ENCODE measurements at regions not wholly inside any gene's neighbourhood (a gene's known extent, or its start where the extent isn't known, plus 50 kb on each side); places are given as distances from the start of the nearest gene placed in this dataset.

DNA sequence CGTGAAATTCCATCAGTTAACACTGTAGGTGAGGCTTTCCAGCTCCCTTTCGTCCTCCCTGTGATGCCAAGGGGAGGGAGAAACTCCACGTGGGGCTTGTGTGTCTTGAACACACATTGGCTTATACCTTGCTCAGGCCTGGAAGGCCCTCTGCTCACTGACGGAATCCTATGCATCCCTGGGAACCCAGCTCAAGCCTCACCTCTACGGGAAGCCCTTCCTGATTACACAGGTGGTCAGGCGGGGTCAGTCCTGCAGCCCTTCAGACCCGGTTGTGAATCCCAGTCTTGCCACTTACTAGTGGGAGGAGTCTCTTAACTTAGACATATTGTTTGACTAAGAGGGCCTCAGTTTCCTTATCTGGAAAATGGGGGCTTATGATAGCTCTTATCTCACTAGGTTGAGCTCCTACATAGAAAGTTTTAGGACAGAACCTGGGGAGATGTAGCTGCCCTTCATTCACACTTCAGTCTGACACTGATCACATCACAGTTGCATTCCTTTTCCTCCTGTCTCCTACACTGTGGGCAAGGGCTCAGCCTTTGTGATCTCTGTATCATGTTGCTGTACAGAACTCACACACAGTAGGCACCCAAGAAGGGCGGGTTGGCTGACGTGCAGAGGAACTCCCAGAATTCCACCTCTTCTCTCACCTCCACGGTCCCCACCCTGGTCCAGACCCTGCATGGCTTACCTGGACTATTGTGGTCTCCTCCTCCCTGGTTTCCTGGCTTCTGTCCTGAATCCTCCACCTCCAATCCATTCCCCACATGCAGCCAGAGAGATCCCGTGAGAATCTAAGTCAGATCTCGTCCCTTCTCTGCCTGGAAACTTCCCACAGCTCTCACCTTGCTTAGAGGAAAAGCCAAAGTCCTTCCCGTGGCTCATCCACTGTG is 129.6 kb downstream of the CEBPB start:
- TF ChIP-seq POLR2A (IDR thresholded peaks at IDR 0.05; ENCODE audit: low read depth) (no peak), POLR2AphosphoS5 (IDR thresholded peaks at IDR 0.05) (no peak)
- TF ChIP-seq, protein P1, sequence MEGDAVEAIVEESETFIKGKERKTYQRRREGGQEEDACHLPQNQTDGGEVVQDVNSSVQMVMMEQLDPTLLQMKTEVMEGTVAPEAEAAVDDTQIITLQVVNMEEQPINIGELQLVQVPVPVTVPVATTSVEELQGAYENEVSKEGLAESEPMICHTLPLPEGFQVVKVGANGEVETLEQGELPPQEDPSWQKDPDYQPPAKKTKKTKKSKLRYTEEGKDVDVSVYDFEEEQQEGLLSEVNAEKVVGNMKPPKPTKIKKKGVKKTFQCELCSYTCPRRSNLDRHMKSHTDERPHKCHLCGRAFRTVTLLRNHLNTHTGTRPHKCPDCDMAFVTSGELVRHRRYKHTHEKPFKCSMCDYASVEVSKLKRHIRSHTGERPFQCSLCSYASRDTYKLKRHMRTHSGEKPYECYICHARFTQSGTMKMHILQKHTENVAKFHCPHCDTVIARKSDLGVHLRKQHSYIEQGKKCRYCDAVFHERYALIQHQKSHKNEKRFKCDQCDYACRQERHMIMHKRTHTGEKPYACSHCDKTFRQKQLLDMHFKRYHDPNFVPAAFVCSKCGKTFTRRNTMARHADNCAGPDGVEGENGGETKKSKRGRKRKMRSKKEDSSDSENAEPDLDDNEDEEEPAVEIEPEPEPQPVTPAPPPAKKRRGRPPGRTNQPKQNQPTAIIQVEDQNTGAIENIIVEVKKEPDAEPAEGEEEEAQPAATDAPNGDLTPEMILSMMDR (IDR thresholded peaks at IDR 0.05) = no peak
- Histone ChIP-seq H3K36me3 (no peaks in the 10 kb centered on the region), H3K9me3 (no peaks in the 10 kb centered on the region), H3K4me3 (peak overlapping the region; percentile 30 to 50 (median 34)), H3K27ac (replicated peaks in 1 of 4) (peak overlapping the region; percentile 70 to 76 (median 74)), H3K27me3 (no peaks in the 10 kb centered on the region), H3K4me1 (peaks cover 22 to 29% (median 25%) of the 10 kb centered on the region in 4 donors)
- WGBS = 67% methylated on average over 12 of the region's 13 CpGs
- no peak for DNase-seq (ENCODE audit: extremely low spot score)
- intact Hi-C loops (cut with DNase I) = no loop called here

DNA sequence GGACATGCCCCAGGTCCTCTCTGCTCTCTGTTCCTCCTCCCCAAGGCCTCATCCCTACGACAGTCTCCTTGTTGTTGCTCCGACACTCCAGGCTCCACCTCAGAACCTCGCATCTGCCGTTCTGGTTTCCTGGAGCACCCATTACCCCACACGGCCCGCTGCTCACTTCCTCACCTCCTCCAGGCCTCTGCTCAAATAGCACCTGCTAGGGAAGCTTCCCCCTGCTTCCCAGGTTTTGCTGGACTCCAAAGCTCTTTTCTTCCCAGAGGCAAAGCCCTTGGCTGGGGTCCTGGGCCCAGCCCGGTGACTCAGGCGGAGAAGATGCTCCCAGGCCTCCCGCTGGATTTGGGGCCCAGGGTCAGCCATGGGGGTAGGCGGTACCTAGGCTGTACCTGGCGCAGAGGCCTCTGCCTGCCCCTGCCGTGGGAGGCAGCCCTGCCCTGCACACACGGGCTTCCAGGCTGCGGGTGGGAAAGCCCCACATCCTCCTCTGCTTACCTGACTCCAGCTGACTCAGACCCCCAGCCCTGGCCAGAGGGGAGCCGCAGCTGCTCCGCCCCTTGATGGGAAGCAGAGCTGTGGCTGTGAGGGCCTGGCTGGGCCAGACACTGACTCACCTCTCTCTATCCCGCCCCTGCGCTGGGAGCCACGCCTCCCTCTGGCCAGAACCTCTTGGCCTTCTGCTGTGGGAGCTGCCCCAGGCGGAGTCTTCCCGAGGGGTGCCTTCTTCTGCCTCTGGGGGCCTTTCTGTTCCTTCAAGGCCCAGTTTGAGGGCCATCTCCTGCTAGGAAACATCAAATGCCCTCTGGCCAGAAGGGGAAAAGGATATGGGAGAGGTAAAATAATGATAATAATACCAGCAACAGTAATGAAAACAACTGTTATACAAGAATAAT is 130.5 kb downstream of the CEBPB start:
- Histone ChIP-seq H3K9me3 (no peaks in the 10 kb centered on the region), H3K27me3 (no peaks in the 10 kb centered on the region), H3K4me3 (peak overlapping the region; percentile 30 to 50 (median 34)), H3K27ac (replicated peaks in 1 of 4) (peak overlapping the region; percentile 70 to 76 (median 74)), H3K4me1 (peaks cover 20 to 29% (median 23%) of the 10 kb centered on the region in 4 donors), H3K36me3 (no peaks in the 10 kb centered on the region)
- TF ChIP-seq, protein P1 (IDR thresholded peaks at IDR 0.05) = no peak
- TF ChIP-seq POLR2AphosphoS5 (IDR thresholded peaks at IDR 0.05) (peak; percentile 81 to 88), EP300 (IDR thresholded peaks at IDR 0.05) (no peak), POLR2A (IDR thresholded peaks at IDR 0.05; ENCODE audit: low read depth) (peak; percentile 65)
- 51% methylated on average over 16 of the region's 21 CpGs for WGBS
- intact Hi-C loops (cut with DNase I) = no loop called here
- DNase-seq (ENCODE audit: extremely low spot score) = no peak

DNA sequence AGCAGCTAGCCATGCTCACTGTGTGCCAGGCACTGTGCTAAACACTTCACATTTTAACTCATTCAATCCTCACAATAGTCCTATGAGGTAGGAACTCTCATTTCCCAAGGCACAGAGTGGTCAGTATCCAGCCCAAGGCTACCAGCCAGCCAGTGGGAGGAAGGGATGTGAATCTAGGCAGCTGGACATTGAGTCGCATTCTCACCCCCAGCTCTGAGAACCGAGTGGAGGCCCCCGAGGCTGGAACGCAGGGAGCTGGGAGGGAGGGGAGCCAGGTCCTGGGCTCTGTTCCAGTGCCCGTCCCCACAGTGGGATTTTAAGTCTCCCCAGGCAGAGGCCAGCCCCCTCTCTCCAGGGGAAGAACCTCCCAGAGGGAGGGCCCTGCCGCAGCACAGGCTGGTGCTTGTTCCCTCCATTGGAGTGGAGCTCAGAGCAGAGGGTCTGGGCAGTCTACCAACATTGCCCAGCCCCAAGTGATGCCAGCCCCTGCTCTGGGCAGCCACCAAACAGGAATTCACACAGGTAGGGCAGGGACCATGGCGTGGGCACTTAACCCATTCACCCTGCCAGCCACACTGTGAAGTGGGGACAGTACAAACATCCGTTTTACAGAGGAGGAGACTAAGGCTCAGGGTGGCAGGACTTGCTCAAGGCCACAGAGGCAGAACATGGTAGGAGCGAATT is 131.3 kb downstream of the CEBPB start:
- no peak for DNase-seq (ENCODE audit: extremely low spot score)
- Histone ChIP-seq H3K9me3 (no peaks in the 10 kb centered on the region), H3K27me3 (no peaks in the 10 kb centered on the region), H3K4me3 (peak overlapping the region in 2 of 4 donors; percentile 34 to 50), H3K4me1 (peaks cover 20 to 29% (median 23%) of the 10 kb centered on the region in 4 donors), H3K27ac (replicated peaks in 1 of 4) (peak overlapping the region; percentile 70 to 76 (median 74)), H3K36me3 (no peaks in the 10 kb centered on the region)
- TF ChIP-seq, protein P1 (IDR thresholded peaks at IDR 0.05) = no peak
- no peak for TF ChIP-seq EP300 (IDR thresholded peaks at IDR 0.05)
- TF ChIP-seq POLR2AphosphoS5 (IDR thresholded peaks at IDR 0.05) = no peak
- no peak for TF ChIP-seq POLR2A (IDR thresholded peaks at IDR 0.05; ENCODE audit: low read depth)
- intact Hi-C loops (cut with DNase I) = no loop called here
- WGBS = 76% methylated on average over 7 of the region's 9 CpGs

DNA sequence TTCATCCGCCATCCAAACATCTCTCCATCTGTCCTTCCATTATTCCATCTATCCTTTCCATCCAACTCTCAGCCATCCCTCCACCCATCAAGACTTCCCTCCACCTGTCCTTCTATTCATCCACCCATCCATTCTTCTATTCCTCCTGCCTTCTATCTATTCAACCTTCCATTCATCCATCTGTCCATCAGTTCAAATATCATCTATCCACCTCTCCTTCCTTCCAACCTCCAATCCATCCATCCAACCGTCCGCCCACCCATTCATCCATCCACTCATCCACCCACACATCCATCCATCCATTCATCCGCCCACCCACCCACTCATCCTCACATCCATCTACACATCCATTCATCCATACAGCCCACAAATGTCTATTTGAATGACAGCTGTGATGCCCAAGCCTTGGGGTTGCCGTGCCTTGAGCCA is 132.1 kb downstream of the CEBPB start:
- TF ChIP-seq, protein P1 (IDR thresholded peaks at IDR 0.05) = no peak
- TF ChIP-seq POLR2A (IDR thresholded peaks at IDR 0.05; ENCODE audit: low read depth) (no peak), POLR2AphosphoS5 (IDR thresholded peaks at IDR 0.05) (no peak), EP300 (IDR thresholded peaks at IDR 0.05) (no peak)
- intact Hi-C loops (cut with DNase I) = no loop called here
- Histone ChIP-seq H3K27ac (replicated peaks in 1 of 4) (no peak overlapping the region), H3K9me3 (no peaks in the 10 kb centered on the region), H3K36me3 (no peaks in the 10 kb centered on the region), H3K4me1 (peaks cover 16 to 29% (median 23%) of the 10 kb centered on the region in 4 donors), H3K27me3 (no peaks in the 10 kb centered on the region), H3K4me3 (no peak overlapping the region)
- DNase-seq (ENCODE audit: extremely low spot score) = no peak
- 97% methylated on average over 5 of the region's 5 CpGs for WGBS

Measured in esophagus muscularis mucosa (tissue), 4 donors.